ENCODE measurements at regions not wholly inside any gene's neighbourhood (a gene's known extent, or its start where the extent isn't known, plus 50 kb on each side); places are given as distances from the start of the nearest gene placed in this dataset.

DNA sequence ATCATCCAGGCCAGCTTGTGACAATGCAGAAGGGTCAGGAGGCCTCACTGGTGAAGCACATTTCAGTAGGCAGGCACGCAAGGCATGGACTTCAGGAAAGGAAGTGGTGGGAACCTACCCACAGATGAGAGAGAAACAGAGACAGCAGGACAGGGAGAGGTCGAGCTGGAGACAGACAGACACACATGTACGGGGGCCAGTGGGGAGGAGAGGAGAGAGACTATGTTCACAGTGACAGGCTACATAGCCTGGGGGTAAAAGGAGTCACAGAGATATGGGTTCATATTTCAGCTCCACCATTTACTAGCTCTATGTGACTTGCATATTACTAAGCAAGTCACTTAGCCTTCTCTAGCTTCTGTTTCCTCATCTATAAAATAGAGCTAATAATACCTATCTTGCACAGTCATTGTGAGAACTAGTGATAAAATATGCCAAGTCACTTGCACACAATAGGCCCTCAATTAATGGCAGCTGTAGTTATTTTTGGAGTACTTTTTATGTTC, 91.1 kb upstream of the FUT8 start:
- TF ChIP-seq SIN3A (IDR thresholded peaks at IDR 0.05; ENCODE audit: borderline replicate concordance, insufficient read depth, low read length) (no peak), POLR2AphosphoS5 (IDR thresholded peaks at IDR 0.05; ENCODE audit: low read depth, low read length) (no peak), FOXP2 (optimal IDR thresholded peaks at IDR 0.05; ENCODE audit: borderline replicate concordance, extremely low read depth, extremely low read length, insufficient read depth) (no peak)
